ENCODE measurements at regions not wholly inside any gene's neighbourhood (a gene's known extent, or its start where the extent isn't known, plus 50 kb on each side); places are given as distances from the start of the nearest gene placed in this dataset.

DNA sequence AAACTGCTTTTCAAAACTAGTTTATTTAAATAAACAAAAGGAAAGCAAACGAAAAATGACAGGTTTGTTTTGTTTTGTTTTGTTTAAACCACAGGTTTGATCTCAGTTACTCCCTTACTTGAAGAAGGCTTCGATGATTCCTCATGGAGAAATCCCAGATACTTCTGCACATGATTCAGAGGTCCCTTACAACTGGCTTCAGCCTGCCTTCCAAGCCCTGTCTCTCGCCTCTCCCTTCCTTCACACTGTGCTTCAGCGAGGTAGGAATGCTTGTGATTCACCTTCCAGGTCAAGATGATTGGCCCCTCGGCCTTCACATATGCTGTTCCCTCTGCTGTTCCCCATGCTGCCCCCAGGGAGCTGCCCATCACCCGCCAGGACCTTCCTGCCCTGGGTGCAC lies 104.1 kb upstream of the ITGA6 start:
- TF ChIP-seq POLR2A (IDR thresholded peaks at IDR 0.05; ENCODE audit: low read length) (no peak), GATA1 (IDR thresholded peaks at IDR 0.05; ENCODE audit: low read depth, low read length) (no peak)
